Right kidney (tissue), 1 donor: ENCODE measurements at regions not wholly inside any gene's neighbourhood (a gene's known extent, or its start where the extent isn't known, plus 50 kb on each side); places are given as distances from the start of the nearest gene placed in this dataset.
"Not testable (repeated sequence)": the region's sequence is repeated elsewhere in the genome, so short reads cannot be mapped to it uniquely, and the experiment has no call there.

Experiments used
- DNase-seq: peaks from one replicate; pipeline ENCODE4 v3.0.0-alpha.2; 2016

DNA sequence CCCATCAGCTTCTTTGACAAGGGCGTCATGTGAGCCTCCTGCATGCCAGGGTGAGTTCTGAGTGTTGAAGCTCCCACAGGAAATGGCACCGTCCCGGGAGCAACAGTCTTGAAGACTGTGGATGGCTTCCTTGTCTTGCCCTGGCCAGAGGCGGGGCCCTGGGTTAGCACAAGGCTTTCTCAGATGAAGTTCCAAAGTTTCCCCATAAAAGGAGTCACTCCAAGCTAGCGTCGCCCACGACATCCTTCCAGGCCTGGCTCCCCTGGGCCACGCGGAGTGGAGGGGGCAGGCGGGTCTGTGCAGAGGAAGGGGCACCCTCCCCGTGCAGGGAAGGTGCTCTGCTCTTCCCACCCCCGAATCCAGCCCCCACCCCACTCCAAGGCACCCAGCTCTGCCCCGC, 4426.1 kb upstream of the TPTE start:
- not testable (repeated sequence) for DNase-seq

GRCh38 chr21:6096560-6097424, 4424.6 kb upstream of the TPTE start:
- not testable (repeated sequence) for DNase-seq

DNA sequence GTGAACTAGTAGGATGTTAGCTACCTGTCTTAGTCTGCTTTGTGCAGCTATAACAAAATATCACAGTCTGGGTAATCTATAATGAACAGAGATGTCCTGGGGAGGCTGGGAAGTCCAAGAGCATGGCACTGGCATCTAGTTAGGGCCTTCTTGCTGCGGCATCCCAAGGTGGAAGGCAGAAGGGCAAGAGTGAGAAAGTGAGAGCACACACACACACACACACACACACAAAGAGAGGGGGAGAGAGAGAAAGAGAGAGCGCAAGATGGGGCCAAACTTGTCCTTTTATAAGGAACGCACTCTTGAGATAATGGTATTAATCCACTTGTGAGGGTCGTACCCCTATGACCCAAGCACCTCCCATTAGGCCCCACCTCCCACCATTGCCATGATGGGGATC, 4423.6 kb upstream of the TPTE start:
- not testable (repeated sequence) for DNase-seq

DNA sequence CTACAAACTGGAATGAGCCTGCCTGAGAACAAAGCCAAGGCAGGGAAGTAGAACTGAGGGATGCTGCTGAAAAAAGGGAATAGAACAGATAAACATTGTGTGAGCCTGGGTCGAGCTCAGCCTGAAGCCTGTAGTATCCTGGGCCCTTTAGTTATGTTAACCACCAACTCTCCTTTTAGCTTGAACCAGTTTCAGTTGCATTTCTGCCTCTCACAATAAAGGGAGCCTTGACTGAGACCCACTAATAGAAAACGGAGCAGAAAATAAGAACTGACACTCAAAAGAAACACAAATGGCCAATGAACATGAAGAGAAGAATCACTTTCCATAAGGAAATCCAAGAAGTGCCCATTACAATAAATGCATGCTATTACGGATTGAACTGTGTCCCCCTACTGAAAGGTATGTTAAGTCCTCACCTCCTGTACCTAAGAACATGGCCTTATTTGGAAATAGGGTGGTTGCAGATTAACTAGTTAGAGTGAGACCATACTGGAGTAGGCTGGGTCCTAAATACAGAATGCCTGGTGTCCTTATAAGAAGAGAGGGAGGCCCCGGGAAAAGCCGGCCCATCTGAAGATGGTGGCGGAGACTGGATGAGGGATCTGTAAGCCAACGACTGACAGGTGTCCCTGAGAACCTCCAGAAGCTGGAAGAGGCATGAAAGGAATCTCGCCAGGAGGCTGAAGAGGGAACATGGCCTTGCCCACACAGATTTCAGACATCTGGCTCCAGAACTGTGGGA, 4423.0 kb upstream of the TPTE start:
- DNase-seq = peak; percentile 0

DNA sequence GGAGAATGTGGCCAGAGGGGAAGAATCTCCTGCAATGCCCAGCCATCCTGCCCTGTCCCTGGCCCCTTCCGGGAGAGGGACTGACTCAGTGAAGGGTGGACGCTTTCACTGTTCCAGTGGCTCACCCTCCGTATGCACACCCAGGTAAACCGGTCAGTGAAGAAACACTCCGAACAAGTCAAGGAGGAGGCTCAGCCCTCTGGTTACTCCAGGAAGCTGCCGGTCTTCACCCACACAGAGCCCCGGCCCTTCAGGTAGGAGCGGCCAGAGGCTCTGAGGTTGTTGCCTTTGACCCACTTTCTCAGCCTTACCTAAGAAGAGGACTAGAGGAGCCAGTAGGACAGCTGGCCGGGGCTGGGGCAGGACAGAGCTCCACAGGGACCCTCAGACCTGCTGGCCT, 4419.8 kb upstream of the TPTE start:
- DNase-seq = not testable (repeated sequence)

DNA sequence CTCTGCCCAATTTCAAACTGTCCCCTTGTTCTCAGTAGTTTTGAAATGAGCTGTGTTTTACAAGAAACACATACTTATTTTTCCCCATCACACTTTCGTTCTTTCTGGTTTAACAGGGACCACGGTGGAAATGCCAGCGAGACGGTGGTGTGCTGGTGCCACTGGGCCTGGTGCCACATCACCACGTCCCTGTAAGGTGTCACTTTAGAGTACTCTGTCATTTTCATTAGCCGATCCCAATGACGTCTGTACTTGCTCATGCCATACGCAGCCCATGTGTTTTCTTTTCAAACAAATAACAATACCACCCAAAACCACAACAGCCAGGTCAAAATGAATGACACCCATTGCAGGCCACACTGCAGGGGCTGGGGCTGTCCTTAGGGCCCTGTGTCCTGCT, 4416.8 kb upstream of the TPTE start:
- not testable (repeated sequence) for DNase-seq

- DNase-seq = not testable (repeated sequence)
Observed at GRCh38 chr21:6106686-6107567, 4414.5 kb upstream of the TPTE start.

GRCh38 chr21:6108894-6109293, 4412.5 kb upstream of the TPTE start:
- not testable (repeated sequence) for DNase-seq

GRCh38 chr21:6109774-6110173, 4411.6 kb upstream of the TPTE start:
- peak; percentile 0 for DNase-seq

GRCh38 chr21:6110716-6111343, 4410.6 kb upstream of the TPTE start:
- DNase-seq = not testable (repeated sequence)

DNA sequence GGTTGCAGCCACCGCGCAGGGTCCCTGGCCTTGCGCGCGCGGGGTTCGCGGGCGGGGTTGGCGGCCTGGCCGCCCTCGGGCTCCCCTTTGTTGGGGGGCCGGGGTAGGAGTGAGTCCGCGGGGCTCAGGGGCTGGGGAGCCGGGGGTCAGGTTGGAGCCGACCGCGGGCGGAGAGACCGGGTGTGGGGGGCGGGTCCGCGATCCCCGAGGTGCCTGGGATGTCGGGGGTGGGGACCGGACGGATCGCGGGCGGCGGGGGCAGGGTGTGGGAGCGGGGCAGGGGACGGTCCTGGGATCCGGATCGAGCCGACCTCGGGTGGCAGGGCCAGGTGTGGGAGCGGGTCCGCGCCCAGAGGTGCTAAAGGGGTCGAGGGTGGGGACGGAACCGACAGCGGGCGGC, 4410.0 kb upstream of the TPTE start:
- DNase-seq = not testable (repeated sequence)

DNA sequence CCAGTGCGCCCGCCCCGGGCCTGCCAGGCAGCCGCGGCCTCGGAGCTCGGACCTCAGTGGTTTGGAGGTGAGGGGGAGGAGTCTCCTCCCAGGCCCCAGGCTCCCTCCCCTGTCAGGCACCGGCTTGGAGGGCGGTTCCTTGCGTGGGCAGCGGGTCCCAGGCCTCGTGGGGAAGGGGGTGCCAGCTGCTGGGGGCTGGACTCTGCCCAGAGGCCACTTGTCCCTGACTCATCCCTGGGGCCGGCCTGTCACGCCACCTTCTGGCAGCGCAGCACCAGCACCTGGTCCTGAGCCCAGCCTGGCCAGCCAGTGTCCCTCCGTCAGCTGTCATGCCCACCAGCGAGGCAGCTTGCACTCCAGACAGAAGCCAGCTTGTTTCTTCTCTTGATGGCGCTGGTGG, 4403.0 kb upstream of the TPTE start:
- DNase-seq = not testable (repeated sequence)

- not testable (repeated sequence) for DNase-seq
Observed at GRCh38 chr21:6120863-6121262, 4400.5 kb upstream of the TPTE start.

DNA sequence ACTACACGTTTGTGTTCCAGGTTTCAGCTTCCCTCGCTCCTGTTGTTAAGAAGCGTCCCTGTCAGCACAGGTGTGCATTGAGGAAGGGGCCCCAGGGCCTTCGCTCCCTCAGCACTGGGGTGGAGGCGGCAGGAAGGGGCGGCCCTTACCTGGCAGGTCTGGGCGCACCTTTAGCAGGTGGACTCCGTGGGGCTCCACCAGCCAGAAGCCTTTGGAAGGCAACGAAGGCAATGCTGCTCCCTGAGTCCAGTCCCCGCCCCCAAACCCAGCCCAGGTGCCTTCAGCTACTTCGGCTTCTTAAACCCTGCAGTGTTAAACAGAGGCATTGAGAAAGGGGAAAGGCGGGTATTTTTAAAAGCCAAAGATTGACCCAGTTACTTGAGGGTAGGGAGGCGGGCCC, 4398.8 kb upstream of the TPTE start:
- not testable (repeated sequence) for DNase-seq

DNA sequence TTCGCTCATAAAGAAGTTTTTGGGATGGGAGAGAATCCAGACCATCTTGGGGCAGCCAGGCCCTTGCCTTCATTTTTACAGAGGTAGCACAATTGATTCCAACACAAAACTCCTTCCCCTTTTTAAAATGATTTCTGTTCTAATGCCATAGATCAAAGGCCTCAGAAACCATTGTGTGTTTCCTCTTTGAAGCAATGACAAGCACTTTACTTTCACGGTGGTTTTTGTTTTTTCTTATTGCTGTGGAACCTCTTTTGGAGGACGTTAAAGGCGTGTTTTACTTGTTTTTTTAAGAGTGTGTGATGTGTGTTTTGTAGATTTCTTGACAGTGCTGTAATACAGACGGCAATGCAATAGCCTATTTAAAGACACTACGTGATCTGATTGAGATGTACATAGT, 4398.2 kb upstream of the TPTE start:
- DNase-seq = not testable (repeated sequence)

DNA sequence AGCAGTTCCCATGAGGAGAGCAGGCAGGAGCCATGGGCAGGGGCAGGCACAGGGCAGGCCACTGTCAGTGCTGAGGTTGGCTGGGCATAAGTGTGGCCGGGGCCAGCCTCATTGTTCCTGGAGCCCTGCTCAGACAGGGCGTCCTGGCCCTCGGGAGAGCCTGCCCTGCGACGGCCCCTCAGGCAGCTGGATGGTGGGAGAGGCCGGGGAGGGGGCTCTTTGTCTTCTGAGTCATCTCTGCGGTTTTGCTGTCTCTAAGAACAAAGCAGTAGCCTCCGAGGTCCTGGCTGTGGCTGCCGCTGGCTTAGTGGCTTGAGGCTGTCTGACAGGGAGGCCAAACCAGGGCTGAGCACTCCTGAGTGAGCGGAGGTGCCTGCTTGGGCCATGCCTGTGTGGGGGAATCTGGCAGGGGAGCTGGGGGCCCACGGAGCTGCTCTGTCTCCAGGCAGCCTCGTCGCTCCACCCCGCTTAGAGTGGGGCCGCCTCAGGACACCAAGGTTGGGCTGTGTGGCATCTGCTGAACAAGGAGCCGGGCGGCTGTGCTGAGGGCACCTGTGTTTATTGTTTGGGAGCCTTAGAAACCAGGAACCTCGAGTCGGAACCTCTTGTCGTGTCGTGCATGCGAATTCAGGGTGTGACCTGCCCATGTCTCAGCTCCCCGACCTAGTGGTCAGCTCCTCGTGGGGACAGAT, 4395.7 kb upstream of the TPTE start:
- peak; percentile 0 for DNase-seq

DNA sequence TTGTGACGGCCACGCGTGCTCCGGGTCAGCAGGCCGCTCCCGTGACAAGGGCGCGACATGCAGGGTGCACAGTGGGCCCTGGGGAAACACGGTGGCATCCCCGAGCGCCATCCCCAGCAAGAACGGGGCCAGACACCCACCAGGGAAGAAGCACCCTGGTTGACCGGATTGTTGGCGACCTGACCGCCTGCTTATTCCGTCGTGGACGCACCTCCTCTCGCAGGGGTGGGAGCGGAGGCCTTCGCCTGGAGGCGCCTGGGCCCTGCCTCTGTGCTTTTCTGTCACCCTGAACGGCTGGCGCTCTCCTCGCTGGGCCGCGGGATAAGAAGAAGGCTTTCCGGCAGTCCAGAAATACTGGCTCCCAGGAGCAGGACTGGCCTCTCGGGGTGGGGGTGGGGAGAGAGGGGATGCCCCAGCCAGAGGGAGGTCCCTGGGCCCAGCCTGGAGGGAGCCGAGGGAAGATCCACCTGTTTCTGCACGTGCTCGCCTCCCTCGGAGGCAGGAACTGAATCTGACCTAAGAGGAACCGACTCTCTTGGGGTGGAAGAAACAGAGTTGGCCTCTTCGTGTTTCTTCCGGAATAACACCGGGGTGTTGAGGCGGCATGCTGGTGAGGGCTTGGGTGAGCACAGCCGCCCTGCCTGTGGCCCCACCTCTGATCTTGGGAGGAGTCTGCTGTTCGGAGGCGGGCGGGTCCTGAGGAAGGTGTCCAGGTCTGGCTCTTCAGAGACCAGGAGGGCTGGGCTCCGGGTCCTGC, 4394.2 kb upstream of the TPTE start:
- peak; percentile 0 for DNase-seq

GRCh38 chr21:6130734-6131133, 4390.6 kb upstream of the TPTE start:
- DNase-seq = not testable (repeated sequence)

GRCh38 chr21:6133373-6133772, 4388.0 kb upstream of the TPTE start:
- not testable (repeated sequence) for DNase-seq

DNA sequence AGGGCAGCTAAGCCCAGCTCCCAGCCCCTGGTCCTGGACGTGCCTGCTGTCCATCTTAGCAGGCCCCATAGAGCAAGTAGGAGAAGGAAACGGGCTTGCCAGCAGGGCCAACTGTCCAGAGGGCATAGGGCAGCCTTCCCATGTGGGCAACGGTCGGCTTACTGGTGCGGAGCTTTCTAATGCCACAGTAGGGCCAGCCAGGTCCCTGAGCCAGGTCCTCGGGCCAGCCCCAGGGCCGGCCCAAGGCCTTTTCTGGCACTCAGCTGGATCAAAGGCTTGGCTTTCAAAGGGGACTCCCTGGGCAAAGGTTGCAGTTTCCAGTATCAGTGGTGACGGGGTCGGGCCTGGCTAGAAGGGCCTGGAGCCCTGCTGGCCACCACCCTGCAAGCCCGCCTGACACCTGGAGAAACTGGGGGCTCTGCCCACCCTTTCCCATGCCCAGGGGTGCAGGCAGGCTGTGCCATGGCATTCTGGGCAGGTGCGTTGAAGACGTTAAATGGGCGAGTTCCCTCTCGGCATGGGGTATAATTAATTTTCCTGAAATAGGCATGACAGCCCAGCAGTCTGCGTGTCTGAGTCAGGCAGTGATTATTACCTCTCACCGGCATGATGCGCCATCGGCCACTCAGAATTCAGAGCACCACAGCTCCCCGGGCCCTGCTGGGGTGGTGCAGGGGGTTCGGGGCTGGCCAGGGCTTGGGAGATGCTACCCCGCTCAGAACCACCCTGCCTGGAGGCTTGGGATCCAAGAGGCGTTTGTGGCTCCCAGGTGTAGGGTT, 4387.3 kb upstream of the TPTE start:
- DNase-seq = not testable (repeated sequence)
